HG03565 (cell line): ENCODE measurements at regions not wholly inside any gene's neighbourhood (a gene's known extent, or its start where the extent isn't known, plus 50 kb on each side); places are given as distances from the start of the nearest gene placed in this dataset.
"Not testable (repeated sequence)": the region's sequence is repeated elsewhere in the genome, so short reads cannot be mapped to it uniquely, and the experiment has no call there.

Experiments used
- ATAC-seq: cut with Tn5 transposase; IDR thresholded peaks from one replicate; pipeline ENCODE4 v1.9.1; 2021; ENCODE audit warnings: mild to moderate bottlenecking, moderate library complexity; ENCODE audit not compliant: unreplicated experiment

- ATAC-seq: not testable (repeated sequence)
Measured at GRCh38 chr12:124373701-124374100, 78.8 kb downstream of the RFLNA start.

GRCh38 chr12:124372831-124373230, 77.9 kb downstream of the RFLNA start:
- no peak for ATAC-seq

GRCh38 chr12:124371970-124372555, 77.2 kb downstream of the RFLNA start:
- ATAC-seq: no peak

GRCh38 chr12:124371366-124371765, 76.5 kb downstream of the RFLNA start:
- no peak for ATAC-seq

- no peak for ATAC-seq
Measured at GRCh38 chr12:124370851-124371250, 76.0 kb downstream of the RFLNA start.

GRCh38 chr12:124370384-124370783, 75.5 kb downstream of the RFLNA start:
- ATAC-seq: no peak

- ATAC-seq: no peak
Measured at GRCh38 chr12:124369827-124370378, 75.0 kb downstream of the RFLNA start.

GRCh38 chr12:124369055-124369826, 74.3 kb downstream of the RFLNA start:
- no peak for ATAC-seq

- ATAC-seq: no peak
Measured at GRCh38 chr12:124368421-124369032, 73.6 kb downstream of the RFLNA start.

GRCh38 chr12:124365726-124366430, 71.0 kb downstream of the RFLNA start:
- no peak for ATAC-seq
